BJ (cell line): ENCODE measurements at regions not wholly inside any gene's neighbourhood (a gene's known extent, or its start where the extent isn't known, plus 50 kb on each side); places are given as distances from the start of the nearest gene placed in this dataset.

Experiments
- CTCF ChIA-PET: fragments of 350-600 bp; formaldehyde crosslinking; extraction: SDS; loops from one replicate; lab custom pipeline; 2021; ENCODE audit warnings: antibody characterized with exemption, inconsistent platforms; lab: Yijun Ruan, JAX
- POLR2A ChIA-PET: fragments of 300-600 bp; sonication (Branson Sonifier 250); formaldehyde crosslinking; extraction: SDS; loops from one replicate; lab custom pipeline; 2021; ENCODE audit warnings: antibody characterized with exemption; lab: Charles Lee
- DNase-seq: peaks from one replicate; pipeline ENCODE4 v3.0.0-alpha.2; 2011; ENCODE audit warnings: low read depth
- H3K27me3 ChIP-seq: 2 replicates; pipeline ENCODE4 v1.6.0; 2011; ENCODE audit warnings: low read length; ENCODE audit not compliant: control insufficient read depth, insufficient read depth
- H3K36me3 ChIP-seq: 2 replicates; pipeline ENCODE4 v1.5.1; 2011; ENCODE audit warnings: low read length; ENCODE audit not compliant: control insufficient read depth, insufficient read depth
- H3K4me3 ChIP-seq: 2 replicates; pipeline ENCODE4 v1.5.1; 2011; ENCODE audit warnings: low read depth, mild to moderate bottlenecking, control low read depth, low read length
- TF ChIP-seq, protein P1 (sequence below): IDR thresholded peaks from 2 replicates; pipeline ENCODE4 v1.5.1; 2011; ENCODE audit warnings: low read depth, mild to moderate bottlenecking, control low read depth, inconsistent platforms, low read length, moderate library complexity; ENCODE audit not compliant: insufficient read depth

DNA sequence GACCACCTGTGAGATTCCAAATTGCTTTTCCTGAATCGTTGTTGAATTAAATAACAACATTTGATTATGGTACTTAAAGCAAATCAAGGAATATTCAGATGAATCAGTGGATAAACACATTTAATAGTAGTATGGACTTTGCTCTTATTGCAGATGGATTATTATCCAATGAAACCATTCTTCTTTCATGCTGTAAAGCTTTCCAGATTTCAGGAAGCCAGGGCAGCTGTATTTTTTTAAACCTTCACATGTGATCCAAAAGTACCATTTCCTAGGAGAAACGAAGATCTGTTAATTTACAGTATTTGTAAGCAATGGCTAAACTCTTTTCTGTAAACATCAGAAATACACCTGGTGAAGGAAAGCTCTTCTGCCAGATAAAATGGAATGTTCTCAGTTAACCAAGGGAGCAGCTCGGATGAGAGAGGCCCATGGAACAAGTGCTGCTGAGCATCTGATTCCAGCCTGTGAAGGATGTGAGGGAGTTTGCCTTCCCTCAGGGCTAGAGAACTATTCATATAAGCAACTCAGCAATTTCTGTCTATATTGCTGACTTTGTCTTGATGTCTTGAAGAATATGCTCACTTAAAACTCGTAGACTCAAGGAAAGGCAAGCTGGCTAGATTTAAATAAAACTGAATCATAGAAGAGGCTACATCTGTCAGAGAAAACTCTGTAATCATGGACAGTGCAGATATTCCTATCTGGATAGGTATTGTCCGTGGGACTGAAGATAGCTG lies 94.4 kb upstream of the LIMCH1 start:
- TF ChIP-seq, protein P1, sequence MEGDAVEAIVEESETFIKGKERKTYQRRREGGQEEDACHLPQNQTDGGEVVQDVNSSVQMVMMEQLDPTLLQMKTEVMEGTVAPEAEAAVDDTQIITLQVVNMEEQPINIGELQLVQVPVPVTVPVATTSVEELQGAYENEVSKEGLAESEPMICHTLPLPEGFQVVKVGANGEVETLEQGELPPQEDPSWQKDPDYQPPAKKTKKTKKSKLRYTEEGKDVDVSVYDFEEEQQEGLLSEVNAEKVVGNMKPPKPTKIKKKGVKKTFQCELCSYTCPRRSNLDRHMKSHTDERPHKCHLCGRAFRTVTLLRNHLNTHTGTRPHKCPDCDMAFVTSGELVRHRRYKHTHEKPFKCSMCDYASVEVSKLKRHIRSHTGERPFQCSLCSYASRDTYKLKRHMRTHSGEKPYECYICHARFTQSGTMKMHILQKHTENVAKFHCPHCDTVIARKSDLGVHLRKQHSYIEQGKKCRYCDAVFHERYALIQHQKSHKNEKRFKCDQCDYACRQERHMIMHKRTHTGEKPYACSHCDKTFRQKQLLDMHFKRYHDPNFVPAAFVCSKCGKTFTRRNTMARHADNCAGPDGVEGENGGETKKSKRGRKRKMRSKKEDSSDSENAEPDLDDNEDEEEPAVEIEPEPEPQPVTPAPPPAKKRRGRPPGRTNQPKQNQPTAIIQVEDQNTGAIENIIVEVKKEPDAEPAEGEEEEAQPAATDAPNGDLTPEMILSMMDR, result no peak
- no peaks in the 10 kb centered on the region for H3K27me3 ChIP-seq
- DNase-seq, result no peak
- H3K4me3 ChIP-seq, result no peak overlapping the region
- ChIA-PET CTCF (interaction anchor here (0.8 kb wide), 1 partner anchor 165 kb away, joined by 3 read pairs; no protein-coding TSS in a partner anchor), POLR2A (no interaction called here)
- no peaks in the 10 kb centered on the region; the same call in 1 of the 2 replicates for H3K36me3 ChIP-seq

DNA sequence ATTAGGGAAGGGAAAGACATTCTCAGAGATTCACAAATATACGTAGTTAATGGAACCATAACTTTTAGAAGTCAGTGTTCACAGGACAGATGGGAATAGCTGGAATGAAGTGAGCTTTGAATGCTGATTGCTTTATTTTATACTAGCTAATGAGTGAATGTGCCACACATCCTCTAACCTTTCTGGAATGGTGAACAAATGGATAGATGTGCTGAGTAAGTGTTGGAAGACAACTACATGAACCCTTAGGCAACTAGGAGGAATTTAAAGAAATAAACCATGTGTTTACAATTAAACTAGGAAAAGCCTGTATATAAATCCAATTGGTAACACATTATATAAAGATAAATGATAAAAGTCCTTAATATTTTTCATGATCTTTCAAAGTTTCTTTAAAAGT lies 91.6 kb upstream of the LIMCH1 start:
- Histone ChIP-seq H3K36me3 (no peaks in the 10 kb centered on the region), H3K27me3 (no peaks in the 10 kb centered on the region), H3K4me3 (no peak overlapping the region)
- DNase-seq, result no peak
- CTCF ChIA-PET, result no interaction called here
- POLR2A ChIA-PET, result interaction anchor here (0.5 kb wide), 1 partner anchor 85 kb away, joined by 3 read pairs; no protein-coding TSS in a partner anchor
- TF ChIP-seq, protein P1, result no peak

DNA sequence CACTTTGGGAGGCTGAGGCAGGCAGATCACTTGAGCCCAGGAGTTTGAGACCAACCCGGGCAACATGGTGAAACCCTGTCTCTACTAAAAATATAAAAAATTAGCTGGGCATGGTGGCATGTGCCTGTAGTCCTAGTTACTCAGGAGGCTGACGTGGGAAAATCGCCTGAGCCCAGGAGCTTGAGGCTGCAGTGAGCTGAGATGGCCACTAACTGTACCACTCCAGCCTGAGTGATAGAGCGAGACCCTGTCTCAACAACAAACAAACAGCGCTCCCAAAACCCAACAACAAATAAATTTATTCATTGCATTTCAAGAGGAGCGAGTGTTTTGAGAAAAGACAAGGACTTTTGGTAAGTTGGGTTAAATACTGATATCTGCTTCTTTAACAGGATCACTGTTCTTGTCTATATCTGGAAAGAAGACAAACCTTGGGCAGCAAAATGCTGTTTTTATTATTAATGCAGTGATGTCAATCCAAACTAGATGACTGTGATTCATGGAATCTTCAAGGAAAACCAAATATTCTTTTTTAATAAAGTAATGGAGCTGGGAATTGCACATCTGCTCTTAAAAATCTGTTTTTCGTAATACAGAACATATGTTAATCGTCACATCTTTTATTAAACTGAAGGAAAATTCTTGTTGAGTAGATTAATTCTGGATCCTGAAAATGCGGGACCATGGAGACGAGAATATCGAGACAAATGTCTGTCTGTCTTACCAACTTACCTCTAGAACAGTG lies 90.8 kb upstream of the LIMCH1 start:
- TF ChIP-seq, protein P1, result no peak
- DNase-seq, result no peak
- H3K4me3 ChIP-seq, result no peak overlapping the region
- H3K27me3 ChIP-seq, result no peaks in the 10 kb centered on the region
- ChIA-PET CTCF (interaction anchor here (1.4 to 1.6 kb wide), 2 partner anchors 38 to 215 kb away, joined by 3 to 5 read pairs; no protein-coding TSS in a partner anchor), POLR2A (interaction anchor here (0.5 kb wide), 1 partner anchor 85 kb away, joined by 3 read pairs; no protein-coding TSS in a partner anchor)
- no peaks in the 10 kb centered on the region for H3K36me3 ChIP-seq

DNA sequence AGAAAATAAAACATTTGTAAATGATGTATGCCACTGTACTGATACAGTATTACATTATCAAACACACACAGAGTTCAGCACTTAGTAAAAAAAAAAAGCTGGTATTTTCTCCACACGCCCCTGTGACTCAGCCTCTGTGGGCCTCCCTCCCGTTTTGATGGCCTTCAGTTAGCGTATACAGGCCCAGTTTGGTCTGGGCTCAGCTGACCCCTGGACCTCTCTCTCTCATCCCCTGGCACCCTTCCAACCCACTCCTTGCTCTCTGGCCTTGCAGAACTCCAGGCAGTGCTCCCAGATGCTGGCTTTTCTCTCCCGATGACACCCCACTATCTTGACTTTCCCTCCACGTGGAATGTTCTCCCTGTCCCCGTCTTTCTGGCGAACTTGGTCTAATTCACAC lies 89.0 kb upstream of the LIMCH1 start:
- TF ChIP-seq, protein P1, result no peak
- no peaks in the 10 kb centered on the region for H3K36me3 ChIP-seq
- no peak overlapping the region for H3K4me3 ChIP-seq
- no peak for DNase-seq
- no peaks in the 10 kb centered on the region for H3K27me3 ChIP-seq
- CTCF ChIA-PET, result interaction anchor here (1.4 to 1.6 kb wide), 2 partner anchors 36 to 213 kb away, joined by 3 to 5 read pairs; no protein-coding TSS in a partner anchor
- POLR2A ChIA-PET, result no interaction called here

DNA sequence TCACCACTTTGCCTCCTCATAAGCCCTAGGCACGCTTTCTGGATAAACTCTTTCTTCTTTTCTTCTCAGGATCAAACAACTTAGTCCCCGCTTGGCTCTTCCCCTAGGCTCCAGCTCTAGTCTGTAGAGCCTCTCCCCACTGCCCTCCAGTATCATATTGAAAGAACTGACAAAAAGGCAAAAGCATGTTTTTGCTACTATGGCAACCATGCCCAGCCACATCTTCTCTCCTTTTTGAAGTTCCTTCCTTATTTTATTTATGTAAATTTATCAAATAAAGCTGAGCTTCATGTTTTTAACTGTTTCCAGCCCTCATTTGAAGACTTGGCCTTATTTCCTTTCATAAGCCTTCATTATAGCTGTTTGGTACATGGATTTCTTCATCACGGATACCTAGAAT lies 86.0 kb upstream of the LIMCH1 start:
- ChIA-PET POLR2A (no interaction called here), CTCF (no interaction called here)
- no peaks in the 10 kb centered on the region for H3K27me3 ChIP-seq
- no peak overlapping the region for H3K4me3 ChIP-seq
- DNase-seq, result no peak
- TF ChIP-seq, protein P1, result no peak
- no peaks in the 10 kb centered on the region for H3K36me3 ChIP-seq
